ENCODE measurements at regions not wholly inside any gene's neighbourhood (a gene's known extent, or its start where the extent isn't known, plus 50 kb on each side); places are given as distances from the start of the nearest gene placed in this dataset. TPM values are rescaled to one million over a fixed set of nuclear protein-coding genes. Genes with fewer than 3 reads are reported as not detected.

Small RNAs in the stretch of these regions (microRNA-seq; reads per million reads assigned to microRNA genes)
- gene RF00477 (ENCODE audit: insufficient read depth, insufficient read length) = not detected
- gene RNU6-44P (ENCODE audit: insufficient read depth, insufficient read length) = not detected

Small RNAs in the stretch of these regions (small RNA-seq; reads per million reads assigned to genes)
- gene RF00477 (0 reads per million in 5 experiments), gene RNU6-44P (0 to 3.6 (median 0.17) reads per million in 5 experiments)
